ENCODE measurements at regions not wholly inside any gene's neighbourhood (a gene's known extent, or its start where the extent isn't known, plus 50 kb on each side); places are given as distances from the start of the nearest gene placed in this dataset.
"Not testable (repeated sequence)": the region's sequence is repeated elsewhere in the genome, so short reads cannot be mapped to it uniquely, and the experiment has no call there.

- Histone ChIP-seq H3K36me3 (ENCODE audit: control insufficient read depth, insufficient read depth, low read length) (no peaks in the 10 kb centered on the region), H3K27me3 (ENCODE audit: control insufficient read depth, insufficient read depth, low read length) (no peaks in the 10 kb centered on the region), H3K4me3 (ENCODE audit: low read depth, low read length) (no peak overlapping the region)
- ChIA-PET CTCF (no interaction called here), POLR2A (no interaction called here)
- DNase-seq (ENCODE audit: low read depth), result no peak
- no peak for TF ChIP-seq CTCF (IDR thresholded peaks at IDR 0.05; ENCODE audit: insufficient read depth, low read depth, low read length)
Measured at GRCh38 chr2:143928184-143928583, 591.7 kb downstream of the ZEB2 start.

- Histone ChIP-seq H3K4me3 (ENCODE audit: low read depth, low read length) (no peak overlapping the region), H3K36me3 (ENCODE audit: control insufficient read depth, insufficient read depth, low read length) (no peaks in the 10 kb centered on the region), H3K27me3 (ENCODE audit: control insufficient read depth, insufficient read depth, low read length) (no peaks in the 10 kb centered on the region)
- TF ChIP-seq CTCF (IDR thresholded peaks at IDR 0.05; ENCODE audit: insufficient read depth, low read depth, low read length), result no peak
- POLR2A ChIA-PET, result no interaction called here
- CTCF ChIA-PET, result interaction anchor here (1.0 to 1.1 kb wide), 2 partner anchors 16 to 208 kb away, joined by 3 read pairs; no protein-coding TSS in a partner anchor
- DNase-seq (ENCODE audit: low read depth), result no peak
Measured at GRCh38 chr2:143926736-143927135, 593.2 kb downstream of the ZEB2 start.

GRCh38 chr2:143922261-143922830, 597.6 kb downstream of the ZEB2 start:
- CTCF ChIA-PET; POLR2A ChIA-PET; H3K36me3 ChIP-seq (ENCODE audit: control insufficient read depth, insufficient read depth, low read length); DNase-seq (ENCODE audit: low read depth); H3K4me3 ChIP-seq (ENCODE audit: low read depth, low read length); H3K27me3 ChIP-seq (ENCODE audit: control insufficient read depth, insufficient read depth, low read length): not testable (repeated sequence)

GRCh38 chr2:143918465-143918989, 601.4 kb downstream of the ZEB2 start:
- Histone ChIP-seq H3K36me3 (ENCODE audit: control insufficient read depth, insufficient read depth, low read length) (no peaks in the 10 kb centered on the region), H3K27me3 (ENCODE audit: control insufficient read depth, insufficient read depth, low read length) (no peaks in the 10 kb centered on the region), H3K4me3 (ENCODE audit: low read depth, low read length) (no peak overlapping the region)
- ChIA-PET POLR2A (no interaction called here), CTCF (no interaction called here)
- no peak for DNase-seq (ENCODE audit: low read depth)
- TF ChIP-seq CTCF (IDR thresholded peaks at IDR 0.05; ENCODE audit: insufficient read depth, low read depth, low read length), result no peak

GRCh38 chr2:143916781-143917180, 603.1 kb downstream of the ZEB2 start:
- no peak overlapping the region for H3K4me3 ChIP-seq (ENCODE audit: low read depth, low read length)
- no peaks in the 10 kb centered on the region for H3K36me3 ChIP-seq (ENCODE audit: control insufficient read depth, insufficient read depth, low read length)
- POLR2A ChIA-PET, result no interaction called here
- no peak for TF ChIP-seq CTCF (IDR thresholded peaks at IDR 0.05; ENCODE audit: insufficient read depth, low read depth, low read length)
- CTCF ChIA-PET, result no interaction called here
- H3K27me3 ChIP-seq (ENCODE audit: control insufficient read depth, insufficient read depth, low read length), result no peaks in the 10 kb centered on the region
- no peak for DNase-seq (ENCODE audit: low read depth)
